DMS53 treated with DMSO at 0.1 percent for 48 hours (cell line): ENCODE measurements at regions not wholly inside any gene's neighbourhood (a gene's known extent, or its start where the extent isn't known, plus 50 kb on each side); places are given as distances from the start of the nearest gene placed in this dataset.
"Not testable (repeated sequence)": the region's sequence is repeated elsewhere in the genome, so short reads cannot be mapped to it uniquely, and the experiment has no call there.

ENCODE experiments used
- DNase-seq: peaks from one replicate; lab custom pipeline; 2025; ENCODE audit not compliant: unreplicated experiment; lab: John Stamatoyannopoulos, UW

- no peak for DNase-seq
Measured at GRCh38 chr4:38373375-38373774, 290.6 kb upstream of the KLF3 start.

GRCh38 chr4:38377195-38377594, 286.8 kb upstream of the KLF3 start:
- DNase-seq, result no peak

- DNase-seq, result no peak
Measured at GRCh38 chr4:38378478-38378877, 285.5 kb upstream of the KLF3 start.

GRCh38 chr4:38381788-38382187, 282.2 kb upstream of the KLF3 start:
- no peak for DNase-seq

DNA sequence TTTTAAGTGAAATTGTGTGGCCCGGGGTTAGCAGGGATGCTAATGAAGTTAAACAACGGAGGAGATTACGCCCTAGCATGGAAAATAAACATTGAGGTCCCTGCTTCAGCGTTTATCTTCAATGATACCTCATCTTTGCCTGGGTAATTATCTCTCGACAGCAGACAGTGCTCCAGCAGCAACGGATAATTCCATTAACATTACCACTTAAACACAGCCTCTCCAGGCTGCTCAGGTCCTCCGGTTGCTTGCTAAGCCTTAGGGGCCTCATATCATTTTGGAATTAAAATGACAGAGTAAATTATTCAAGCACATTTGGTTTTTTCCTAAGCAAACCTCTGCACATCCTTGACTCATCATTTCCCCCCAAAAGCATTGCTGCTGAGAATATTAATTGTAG, 281.5 kb upstream of the KLF3 start:
- no peak for DNase-seq

DNA sequence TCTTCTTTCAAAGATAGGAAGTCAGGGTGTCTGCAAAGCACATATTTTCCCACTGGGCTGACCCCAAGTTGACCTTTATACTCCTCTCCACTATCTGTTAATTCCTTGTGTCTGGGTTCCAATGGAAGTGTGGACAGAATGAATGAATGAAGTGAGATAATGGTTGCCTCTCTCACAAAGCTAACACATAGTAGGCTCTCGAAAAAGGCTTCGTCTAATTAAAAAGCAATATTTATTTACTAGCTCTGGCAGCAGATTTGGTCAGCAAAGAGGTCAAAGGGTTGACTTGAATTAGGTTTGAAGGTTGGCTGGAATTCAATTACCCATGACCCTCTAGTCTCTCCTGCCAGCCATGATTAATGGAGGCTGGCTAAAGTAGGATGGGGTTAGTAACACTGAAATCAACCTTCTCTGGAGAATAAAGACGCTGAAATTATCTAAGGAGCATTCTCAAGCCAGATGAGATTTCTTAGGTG, 280.3 kb upstream of the KLF3 start:
- no peak for DNase-seq

DNA sequence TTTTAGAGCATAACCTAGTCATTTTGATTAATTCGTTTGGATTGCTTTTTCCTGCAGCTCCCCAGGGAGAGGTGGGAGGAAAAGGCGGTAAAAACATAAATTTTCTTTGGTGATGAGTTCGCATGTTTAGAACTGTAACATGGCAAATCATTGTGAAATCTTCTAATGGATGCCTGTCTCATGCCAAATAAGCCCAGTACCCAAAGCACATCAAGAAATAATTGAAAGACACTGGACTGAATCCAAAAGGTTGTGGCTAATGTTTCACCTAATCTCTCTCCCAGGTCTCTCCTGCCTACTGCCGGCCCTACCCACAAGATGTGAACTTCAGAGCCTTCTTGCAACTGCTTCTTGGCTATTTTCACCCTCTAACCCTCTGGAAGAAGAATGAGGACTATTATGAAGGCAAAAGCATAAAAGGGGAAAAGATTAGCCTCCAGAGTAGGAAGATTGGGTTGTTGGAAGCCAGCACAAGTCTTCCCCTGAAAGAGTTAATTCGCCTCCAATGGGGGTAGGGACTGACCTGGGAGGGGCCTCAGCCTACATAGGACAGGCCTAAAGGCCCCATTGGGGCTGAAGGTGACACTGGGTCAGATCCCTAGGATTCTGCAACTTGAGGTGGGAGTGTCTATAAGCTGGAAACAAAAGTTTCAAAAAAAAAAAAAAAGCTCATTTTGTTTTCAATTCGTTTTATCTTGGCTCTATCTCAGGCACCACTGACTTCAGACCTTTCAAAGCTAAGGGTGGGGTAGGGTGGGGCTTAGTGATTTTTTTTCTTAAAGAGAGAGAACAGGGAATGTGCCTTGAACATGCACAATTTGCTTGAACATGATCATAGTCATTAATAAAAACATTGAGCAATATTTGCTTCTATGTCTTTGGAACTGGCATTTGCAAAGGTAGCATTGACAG, 278.6 kb upstream of the KLF3 start:
- DNase-seq, result no peak

DNA sequence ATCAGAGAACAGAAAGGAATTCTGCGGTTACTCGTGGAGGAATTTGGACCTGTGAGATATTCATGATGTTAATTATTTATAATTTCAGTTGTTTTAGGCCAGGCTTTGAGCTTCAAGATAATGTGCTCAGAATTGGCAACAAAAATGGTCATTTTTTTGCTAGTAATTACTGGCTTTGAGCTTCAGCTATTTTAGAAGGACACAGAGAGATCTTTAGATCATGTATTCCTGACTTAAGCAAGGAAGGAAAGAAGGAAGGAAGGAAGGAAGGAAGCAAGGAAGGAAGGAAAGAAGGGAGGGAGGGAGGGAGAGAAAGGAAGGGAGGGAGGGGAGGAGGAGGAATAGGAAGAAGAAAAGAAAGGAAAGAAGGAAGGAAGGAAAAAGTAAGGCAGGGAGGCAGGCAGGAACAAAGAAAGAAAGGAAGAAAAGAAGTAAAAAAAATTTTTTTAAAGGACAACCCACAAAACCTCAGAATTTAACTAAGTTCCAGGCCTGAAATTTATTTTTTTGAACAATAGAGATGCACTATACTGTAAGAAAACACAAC, 277.9 kb upstream of the KLF3 start:
- no peak for DNase-seq

GRCh38 chr4:38386654-38387188, 277.3 kb upstream of the KLF3 start:
- DNase-seq, result no peak

DNA sequence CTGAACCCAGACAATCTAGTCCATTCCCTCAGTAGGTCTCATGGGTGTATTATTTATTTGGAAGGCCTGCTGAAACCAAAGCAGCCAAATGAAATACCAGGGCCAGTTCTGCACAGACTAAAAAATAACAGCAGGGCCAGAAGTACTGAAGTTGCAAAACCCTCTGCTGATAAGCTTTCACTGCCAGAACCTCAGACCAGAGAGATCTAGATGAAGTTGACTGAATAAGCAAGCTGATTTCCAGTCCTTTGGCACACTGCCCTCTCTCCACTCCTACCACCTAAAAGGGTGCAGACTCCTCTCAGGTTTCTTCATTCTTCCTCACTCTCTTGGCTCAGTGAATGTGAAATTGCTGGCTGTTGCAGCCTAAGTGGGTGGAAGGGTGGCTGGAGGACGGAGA, 276.7 kb upstream of the KLF3 start:
- DNase-seq, result peak; percentile 16

DNA sequence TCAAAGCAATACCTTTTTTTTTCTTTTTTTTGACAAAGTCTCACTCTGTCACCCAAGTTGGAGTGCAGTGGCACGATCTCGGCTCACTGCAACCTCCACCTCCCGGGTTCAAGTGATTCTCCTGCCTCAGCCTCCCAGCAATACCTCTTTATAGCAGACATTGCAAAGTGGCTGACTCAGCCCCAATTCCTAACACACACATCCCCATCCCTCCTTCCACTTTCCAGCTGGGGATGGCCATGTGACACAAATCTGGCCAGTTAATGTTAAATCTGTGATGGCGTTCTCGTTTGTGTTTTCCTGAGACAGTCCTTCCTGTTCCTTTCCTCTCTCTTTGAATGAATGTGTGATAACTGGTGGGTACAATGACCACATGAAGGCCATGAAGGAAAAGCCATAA, 276.2 kb upstream of the KLF3 start:
- no peak for DNase-seq

DNA sequence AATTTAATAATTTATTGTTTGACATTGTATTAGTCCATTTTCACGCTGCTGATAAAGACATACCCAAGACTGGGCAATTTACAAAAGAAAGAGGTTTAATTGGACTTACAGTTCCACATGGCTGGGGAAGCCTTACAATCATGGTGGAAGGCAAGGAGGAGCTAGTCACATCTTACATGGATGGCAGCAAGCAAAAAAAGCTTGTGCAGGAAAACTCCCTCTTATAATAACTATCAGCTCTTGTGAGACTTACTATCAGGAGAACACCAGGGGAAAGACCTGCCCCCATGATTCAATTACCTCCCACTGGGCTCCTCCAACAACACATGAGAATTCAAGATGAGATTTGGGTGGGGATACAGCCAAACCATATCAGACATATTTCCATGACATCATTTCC, 275.1 kb upstream of the KLF3 start:
- not testable (repeated sequence) for DNase-seq

DNA sequence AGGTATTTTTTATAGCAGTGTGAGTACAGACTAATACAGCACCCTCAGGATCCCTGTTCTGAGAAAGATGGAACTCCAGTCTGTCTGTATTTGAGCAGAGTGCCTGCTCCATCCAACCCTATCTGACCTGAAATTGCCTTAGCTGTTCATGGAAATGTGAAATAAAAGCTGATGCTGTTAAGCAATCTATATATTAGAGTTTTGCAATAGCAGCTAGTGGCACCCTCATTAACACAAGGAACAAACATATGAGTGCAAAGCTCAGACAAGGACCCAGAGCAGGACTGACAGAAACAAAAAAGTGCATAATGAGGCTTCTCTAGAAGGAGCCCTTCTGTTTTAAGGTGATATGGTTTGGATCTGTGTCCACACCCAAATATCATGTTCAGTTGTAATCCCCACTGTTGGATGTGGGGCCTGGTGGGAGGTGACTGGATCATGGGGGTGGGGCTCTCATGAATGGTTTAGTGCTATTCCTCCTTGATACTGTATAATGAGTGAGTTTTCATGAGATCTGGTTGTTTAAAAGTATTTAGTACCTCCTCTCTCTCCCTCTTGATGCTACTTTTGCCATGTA, 272.9 kb upstream of the KLF3 start:
- DNase-seq, result no peak

GRCh38 chr4:38392223-38392855, 271.7 kb upstream of the KLF3 start:
- no peak for DNase-seq

DNA sequence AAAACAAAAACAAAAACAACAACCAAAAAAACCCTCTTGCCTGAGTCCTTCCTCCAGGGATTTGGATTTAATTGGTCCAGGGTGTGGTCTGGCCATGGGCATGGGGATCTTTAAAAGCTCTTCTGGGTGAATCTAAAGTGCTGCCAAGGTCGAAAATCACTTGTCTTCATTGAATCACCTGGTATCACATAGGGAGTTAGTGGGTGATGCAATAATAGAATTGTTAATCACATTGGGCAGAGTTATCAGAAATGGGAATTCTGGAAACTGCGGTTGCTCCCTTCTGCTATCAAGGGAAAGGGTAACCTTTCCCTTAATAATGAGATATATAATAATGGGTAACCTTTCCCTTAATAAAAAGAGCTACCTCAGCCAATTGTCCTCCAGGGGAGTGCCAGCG, 267.9 kb upstream of the KLF3 start:
- DNase-seq, result no peak

DNA sequence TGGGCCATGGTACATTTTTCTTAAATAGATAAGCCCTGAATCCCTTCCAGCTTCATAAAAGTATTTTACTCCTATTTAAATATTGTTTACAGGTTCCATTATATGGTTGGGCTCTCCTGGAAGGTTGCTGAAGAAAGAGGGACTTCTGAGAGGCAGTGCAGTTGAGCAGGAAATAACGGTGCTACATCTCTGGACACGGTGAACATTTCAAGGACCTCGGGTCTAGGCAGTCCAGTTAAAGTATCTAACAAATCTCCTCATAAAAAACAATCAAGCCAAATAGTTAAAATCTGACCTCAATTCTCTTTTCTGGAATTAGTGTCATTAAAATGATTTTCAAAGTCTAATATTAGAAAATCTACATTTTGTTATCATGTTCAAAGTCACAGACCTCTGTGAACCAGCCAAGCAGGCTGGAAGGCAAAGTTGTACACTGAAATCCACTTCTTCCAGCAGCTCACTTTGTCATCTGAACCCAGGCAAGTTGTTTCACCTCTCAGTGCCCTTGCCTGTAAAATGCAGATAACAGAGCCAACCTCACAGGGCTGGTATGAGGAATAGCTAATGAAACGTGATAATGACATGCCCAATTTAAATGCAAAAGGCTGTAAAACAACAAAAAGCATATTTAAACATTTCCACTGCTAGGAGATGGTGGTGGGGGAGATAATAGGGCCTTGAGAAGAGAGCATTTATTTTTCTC, 267.0 kb upstream of the KLF3 start:
- DNase-seq, result no peak

DNA sequence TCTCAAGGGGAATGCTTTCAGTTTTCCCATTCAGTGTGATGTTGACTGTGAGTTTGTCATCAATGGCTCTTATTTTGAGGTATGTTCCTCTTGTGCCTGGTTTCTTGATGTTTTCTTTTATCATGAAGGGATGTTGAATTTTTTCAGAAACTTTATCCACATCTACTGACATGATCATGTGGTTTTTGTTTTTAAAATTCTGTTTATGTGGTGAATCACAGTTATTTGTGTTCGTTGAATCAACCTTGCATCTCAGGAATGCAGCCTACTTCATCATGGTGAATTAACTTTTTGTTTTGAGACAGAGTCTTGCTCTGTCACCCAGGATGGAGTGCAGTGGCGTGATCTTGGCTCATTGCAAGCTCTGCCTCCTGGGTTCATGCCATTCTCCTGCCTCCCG, 263.1 kb upstream of the KLF3 start:
- DNase-seq, result no peak

GRCh38 chr4:38406243-38406642, 257.8 kb upstream of the KLF3 start:
- DNase-seq, result no peak

DNA sequence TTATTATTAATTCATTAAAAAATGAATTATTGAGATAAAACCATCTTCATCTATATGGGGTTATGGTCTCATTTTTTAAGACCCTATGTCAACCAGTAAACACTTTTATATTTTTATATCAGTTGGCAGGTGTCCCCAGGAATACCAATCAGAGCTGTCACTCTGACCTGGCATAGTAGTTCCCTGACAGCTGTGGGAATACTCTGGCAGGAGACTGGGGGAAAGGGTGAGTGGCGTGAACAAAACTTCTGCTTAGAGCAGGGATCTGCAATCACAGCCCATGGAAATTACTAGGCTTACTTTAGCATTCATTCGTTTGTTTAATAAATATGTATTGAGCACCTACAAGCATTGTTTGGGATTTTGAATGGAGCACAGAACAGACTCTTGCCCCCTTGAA, 254.1 kb upstream of the KLF3 start:
- DNase-seq, result no peak

GRCh38 chr4:38411092-38411491, 252.9 kb upstream of the KLF3 start:
- DNase-seq, result no peak

DNA sequence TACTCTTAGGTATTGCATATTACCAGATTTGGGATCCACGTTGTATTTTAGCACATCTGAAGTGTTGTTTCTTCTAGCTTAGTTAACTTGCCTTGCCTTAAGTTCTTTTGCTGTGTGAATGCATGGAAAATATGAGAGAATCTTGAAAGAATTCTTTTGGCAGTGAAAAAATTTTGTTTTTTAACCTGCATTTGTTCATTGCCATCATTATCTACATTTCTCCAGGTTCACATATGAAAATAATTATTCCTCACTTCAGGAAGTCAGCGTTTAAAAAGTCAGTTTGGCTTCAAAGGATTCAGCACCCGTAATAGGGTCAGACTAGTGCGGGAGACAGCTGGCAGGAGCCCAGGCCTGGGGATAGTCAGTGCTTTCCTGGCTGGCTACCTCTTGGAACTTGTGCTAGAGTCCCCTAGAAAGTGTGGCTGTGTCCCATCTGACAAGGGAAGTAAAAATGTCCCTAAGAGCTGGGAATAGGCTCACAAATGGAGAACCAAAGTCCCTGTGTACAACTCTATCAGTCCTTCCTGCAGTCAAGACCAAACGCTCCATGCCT, 251.9 kb upstream of the KLF3 start:
- DNase-seq, result no peak
